GM18499 (cell line): ENCODE measurements at regions not wholly inside any gene's neighbourhood (a gene's known extent, or its start where the extent isn't known, plus 50 kb on each side); places are given as distances from the start of the nearest gene placed in this dataset.
"Not testable (repeated sequence)": the region's sequence is repeated elsewhere in the genome, so short reads cannot be mapped to it uniquely, and the experiment has no call there.

ENCODE experiments used
- ATAC-seq: cut with Tn5 transposase; IDR thresholded peaks from one replicate; pipeline ENCODE4 v1.9.1; 2021; ENCODE audit warnings: moderate number of reproducible peaks; ENCODE audit not compliant: insufficient read depth, unreplicated experiment

GRCh38 chr20:23299673-23300050 is 50.9 kb upstream of the NXT1 start:
- ATAC-seq: no peak

- no peak for ATAC-seq
Observed at GRCh38 chr20:23298926-23299672, 51.5 kb upstream of the NXT1 start.

GRCh38 chr20:23298155-23298554 is 52.4 kb upstream of the NXT1 start:
- no peak for ATAC-seq

- no peak for ATAC-seq
Observed at GRCh38 chr20:23296841-23297701, 53.5 kb upstream of the NXT1 start.

- no peak for ATAC-seq
Observed at GRCh38 chr20:23295934-23296333, 54.7 kb upstream of the NXT1 start.

GRCh38 chr20:23294671-23295070 is 55.9 kb upstream of the NXT1 start:
- no peak for ATAC-seq

GRCh38 chr20:23294166-23294565 is 56.4 kb upstream of the NXT1 start:
- no peak for ATAC-seq

GRCh38 chr20:23293689-23294088 is 56.9 kb upstream of the NXT1 start:
- ATAC-seq: no peak

- not testable (repeated sequence) for ATAC-seq
Observed at GRCh38 chr20:23292311-23292710, 58.3 kb upstream of the NXT1 start.

- ATAC-seq: no peak
Observed at GRCh38 chr20:23291575-23292240, 58.9 kb upstream of the NXT1 start.

GRCh38 chr20:23290761-23291574 is 59.6 kb upstream of the NXT1 start:
- no peak for ATAC-seq

- no peak for ATAC-seq
Observed at GRCh38 chr20:23289724-23290395, 60.7 kb upstream of the NXT1 start.

GRCh38 chr20:23289249-23289648 is 61.3 kb upstream of the NXT1 start:
- no peak for ATAC-seq

GRCh38 chr20:23287354-23288190 is 63.0 kb upstream of the NXT1 start:
- no peak for ATAC-seq

GRCh38 chr20:23286346-23286745 is 64.2 kb upstream of the NXT1 start:
- ATAC-seq: no peak

GRCh38 chr20:23285536-23285935 is 65.1 kb upstream of the NXT1 start:
- no peak for ATAC-seq

- ATAC-seq: no peak
Observed at GRCh38 chr20:23284009-23284408, 66.6 kb upstream of the NXT1 start.

- ATAC-seq: no peak
Observed at GRCh38 chr20:23283096-23283850, 67.3 kb upstream of the NXT1 start.
